GM18909 (cell line): ENCODE measurements at regions not wholly inside any gene's neighbourhood (a gene's known extent, or its start where the extent isn't known, plus 50 kb on each side); places are given as distances from the start of the nearest gene placed in this dataset.

Source experiments
- ATAC-seq: cut with Tn5 transposase; IDR thresholded peaks from one replicate; pipeline ENCODE4 v1.9.1; 2021; ENCODE audit warnings: mild to moderate bottlenecking; ENCODE audit not compliant: unreplicated experiment, poor library complexity

DNA sequence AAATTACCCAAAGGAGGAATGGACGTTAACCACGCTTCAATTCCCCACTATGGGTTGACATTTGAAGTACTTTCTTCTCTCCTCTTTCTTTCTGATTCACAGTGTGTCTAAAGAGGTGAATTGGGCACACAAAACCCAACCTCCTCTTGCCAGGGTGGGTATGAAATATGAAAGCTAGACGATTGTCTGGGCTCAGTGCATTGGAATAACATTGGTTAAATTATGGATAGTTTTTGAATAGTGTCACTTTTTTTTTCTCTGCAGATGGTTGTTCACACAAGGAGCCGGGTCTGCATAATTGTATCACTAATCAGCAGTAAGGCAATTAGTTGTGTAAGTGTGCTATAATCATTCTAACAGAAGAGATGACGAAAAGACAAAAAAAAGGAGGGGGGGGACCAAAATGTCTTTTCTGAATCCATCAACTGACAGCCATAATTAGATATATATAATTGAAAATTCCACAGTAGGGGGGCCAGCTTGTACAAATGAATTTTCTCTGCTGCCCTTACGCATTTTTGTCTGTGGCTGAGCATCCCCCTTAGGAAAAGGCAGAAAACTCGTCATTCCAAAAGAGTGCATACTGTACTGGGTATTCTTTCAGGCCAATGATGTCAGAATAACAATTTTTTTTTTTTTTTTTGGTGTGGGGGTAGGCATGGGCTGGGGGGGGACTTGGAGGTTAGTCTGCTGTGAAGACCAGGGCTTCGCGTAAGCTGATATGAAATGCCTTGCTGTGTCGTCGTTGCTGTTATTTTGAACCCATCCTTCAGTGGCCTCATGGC lies 307.5 kb upstream of the SALL1 start:
- ATAC-seq, result no peak

- no peak for ATAC-seq
Observed at GRCh38 chr16:51457775-51458174, 306.7 kb upstream of the SALL1 start.

DNA sequence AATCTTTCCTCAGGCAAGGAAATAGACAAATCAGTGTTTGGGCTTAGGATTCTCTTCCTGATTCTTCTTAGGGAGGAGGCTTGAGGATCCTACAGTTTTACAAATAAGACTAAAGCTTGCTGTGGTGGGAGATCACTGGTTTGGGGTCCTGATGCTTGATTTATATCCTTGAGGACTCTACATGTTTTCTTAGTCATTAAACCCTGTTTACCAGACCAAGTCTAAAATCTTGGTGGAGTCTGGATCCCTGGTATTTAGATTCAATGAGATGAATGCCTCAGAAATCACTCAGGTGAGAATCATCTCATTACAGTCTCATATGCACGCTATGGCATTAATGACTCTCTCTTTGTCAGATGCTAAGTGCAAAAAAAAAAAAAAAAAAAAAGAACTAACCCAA lies 304.3 kb upstream of the SALL1 start:
- ATAC-seq, result no peak

GRCh38 chr16:51453251-51453650 lies 302.2 kb upstream of the SALL1 start:
- ATAC-seq, result no peak

DNA sequence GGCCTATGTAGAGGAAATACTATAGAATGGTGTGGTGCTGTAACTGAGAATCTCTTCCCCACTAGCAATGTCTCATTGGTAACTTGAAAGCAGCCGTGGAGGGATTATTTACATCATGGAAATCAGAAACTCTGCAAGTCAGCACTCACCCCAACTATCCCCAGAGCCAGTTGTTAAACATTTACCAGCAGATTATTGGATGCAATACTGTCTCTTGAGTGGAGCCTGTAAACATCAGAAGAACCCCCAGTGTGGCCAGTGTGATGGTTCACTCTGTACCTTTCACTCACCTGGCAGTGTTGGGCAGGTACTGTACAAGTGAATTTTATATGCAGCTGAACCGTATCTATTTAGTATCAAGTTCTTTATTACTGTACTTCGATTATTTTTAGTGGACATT lies 299.8 kb upstream of the SALL1 start:
- ATAC-seq, result no peak

DNA sequence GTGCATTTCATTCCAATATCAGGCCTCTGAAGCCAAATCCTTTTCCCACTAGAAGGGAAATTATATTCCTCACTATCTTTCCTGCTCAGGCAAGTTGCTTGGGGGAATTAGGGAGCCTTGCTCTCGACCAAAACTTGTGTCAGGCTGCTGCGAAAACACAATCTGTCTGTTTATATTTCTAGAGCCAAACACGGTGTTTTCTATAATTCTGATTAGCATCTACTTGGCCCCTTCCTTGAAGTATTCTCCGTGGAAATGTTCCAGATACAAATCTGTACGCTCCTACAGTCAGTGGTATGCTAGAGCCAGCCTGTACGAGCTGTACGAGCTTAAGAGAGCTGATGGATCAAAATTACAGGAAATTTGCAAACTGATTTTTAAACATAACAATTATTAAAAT lies 299.3 kb upstream of the SALL1 start:
- ATAC-seq, result no peak

DNA sequence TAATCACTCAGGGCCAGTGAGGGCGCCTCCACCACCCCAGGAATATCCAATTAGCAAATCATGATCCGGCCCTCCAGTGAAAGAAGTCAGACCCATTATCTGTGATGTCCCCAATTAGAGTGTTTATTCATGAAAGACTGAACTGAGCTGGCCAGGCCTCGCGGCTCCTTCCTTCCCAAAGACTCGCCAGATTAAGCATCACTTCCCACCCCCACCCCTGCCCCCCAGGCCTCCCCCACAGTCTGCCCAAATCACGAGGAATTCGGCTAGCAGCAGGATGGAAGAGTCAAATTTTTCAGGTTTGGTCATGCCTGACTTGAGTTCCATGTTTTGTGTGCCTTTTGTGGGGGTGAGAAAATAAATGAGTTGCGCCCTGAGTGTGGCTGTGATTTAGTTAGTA lies 298.4 kb upstream of the SALL1 start:
- no peak for ATAC-seq

DNA sequence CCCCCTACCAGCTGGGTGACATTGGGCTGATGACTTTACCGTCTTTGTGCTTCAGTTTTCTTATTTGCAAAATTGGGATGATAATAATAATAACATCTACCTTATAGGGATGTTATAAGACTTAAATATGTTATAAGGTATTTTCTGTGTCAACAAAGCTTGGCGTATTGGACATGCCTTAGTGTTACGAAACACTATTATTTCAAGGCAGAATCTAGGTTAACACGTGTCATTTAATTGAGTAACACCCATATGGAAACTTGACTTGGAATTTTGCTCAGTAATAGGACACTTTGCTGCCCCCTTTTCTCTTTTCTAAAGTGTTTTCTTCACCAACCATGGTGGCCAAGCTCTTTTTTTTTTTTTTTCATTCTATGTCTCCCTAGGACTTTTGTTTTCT lies 294.2 kb upstream of the SALL1 start:
- ATAC-seq, result no peak

- ATAC-seq, result no peak
Observed at GRCh38 chr16:51443934-51444333, 292.9 kb upstream of the SALL1 start.

DNA sequence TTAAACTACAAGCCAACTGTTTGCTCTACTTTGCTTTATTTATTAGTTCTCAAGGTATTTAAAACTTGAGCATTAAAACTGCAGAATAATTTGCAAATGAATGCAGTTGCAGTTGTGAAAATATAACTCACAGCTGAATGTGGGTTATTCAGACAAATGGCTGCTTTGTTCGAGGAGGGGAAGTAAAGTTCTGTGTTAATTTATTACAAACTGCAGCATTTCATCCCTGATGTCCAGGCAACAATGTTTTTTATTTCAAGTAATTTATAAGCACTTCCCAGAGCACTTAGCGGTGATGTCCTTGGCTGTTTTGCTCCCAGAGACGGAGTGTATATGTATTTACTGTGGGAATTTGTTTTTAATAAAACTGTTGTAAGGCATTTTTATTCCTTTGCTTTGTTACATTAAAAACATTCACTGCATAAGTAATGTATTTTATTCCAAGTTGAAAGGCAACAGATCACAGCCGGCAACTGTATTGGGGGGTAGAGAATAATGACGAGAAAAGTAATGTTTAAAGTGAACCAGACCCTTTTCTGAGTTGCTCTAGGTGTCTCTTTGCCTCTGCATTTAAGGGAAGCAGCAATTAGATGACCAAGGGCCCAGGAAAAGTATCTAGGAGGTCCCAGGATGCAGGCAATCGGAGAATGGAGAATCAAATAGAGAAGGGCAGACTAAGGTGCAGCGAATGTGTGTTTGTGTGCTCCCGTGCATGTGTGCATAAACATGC lies 291.2 kb upstream of the SALL1 start:
- no peak for ATAC-seq

DNA sequence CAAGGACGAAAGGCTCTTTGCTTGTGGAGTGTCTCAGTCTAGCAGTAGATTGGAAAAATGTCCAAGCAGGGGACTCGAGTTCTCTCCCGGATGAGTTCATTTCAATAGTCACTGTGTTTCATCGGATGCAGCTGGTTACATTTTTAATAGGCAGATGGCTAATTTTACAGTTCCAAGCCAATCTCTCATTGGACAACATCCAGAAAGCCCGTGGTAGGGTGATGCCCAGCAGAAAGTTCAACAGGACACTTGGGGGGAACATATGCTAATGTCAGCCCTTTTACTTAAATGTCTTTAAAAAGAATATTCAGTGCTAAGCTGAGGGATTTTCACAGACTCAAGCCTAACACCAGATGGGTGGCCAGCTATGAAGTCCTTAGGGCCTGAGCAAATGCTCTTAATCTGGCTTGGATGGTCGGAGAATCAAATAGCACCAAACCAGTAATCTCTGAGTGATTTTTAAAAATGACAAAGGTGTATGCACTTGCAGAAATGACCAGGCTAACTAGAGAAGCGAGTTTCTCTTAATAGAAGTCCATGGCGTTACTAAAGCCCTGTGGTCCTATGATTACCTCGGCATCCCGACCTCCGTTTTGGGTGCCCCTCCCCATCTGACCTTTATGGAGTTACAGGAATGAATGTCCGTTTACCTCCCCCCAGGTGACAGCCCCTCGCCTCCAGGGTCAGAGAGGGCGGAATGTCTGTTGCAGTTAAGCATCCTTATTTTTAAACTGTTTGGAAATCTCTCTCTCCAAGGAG lies 289.2 kb upstream of the SALL1 start:
- ATAC-seq, result no peak

GRCh38 chr16:51439271-51439670 lies 288.2 kb upstream of the SALL1 start:
- ATAC-seq, result no peak

DNA sequence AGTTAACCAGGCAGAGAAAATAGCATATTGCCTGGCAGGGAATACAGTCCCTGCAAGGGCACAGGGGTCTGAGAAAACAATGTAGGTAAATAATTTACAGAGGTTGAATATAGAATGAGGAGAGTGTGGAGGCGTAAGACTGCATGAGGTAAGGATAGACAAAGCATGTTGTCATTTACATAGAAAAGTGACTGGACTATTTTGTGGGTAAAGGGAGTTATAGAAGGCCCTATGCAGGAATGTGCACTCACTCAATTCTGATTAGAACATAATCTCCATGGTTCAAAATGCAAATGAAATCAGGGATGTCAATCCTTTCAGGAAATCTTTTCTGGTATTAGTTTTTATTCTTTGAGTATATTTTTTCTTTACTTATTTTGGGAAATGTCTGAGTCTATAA lies 285.7 kb upstream of the SALL1 start:
- ATAC-seq, result no peak

GRCh38 chr16:51434567-51435198 lies 283.6 kb upstream of the SALL1 start:
- no peak for ATAC-seq

- ATAC-seq, result no peak
Observed at GRCh38 chr16:51433599-51433998, 282.5 kb upstream of the SALL1 start.

GRCh38 chr16:51431517-51432241 lies 280.6 kb upstream of the SALL1 start:
- ATAC-seq, result no peak

DNA sequence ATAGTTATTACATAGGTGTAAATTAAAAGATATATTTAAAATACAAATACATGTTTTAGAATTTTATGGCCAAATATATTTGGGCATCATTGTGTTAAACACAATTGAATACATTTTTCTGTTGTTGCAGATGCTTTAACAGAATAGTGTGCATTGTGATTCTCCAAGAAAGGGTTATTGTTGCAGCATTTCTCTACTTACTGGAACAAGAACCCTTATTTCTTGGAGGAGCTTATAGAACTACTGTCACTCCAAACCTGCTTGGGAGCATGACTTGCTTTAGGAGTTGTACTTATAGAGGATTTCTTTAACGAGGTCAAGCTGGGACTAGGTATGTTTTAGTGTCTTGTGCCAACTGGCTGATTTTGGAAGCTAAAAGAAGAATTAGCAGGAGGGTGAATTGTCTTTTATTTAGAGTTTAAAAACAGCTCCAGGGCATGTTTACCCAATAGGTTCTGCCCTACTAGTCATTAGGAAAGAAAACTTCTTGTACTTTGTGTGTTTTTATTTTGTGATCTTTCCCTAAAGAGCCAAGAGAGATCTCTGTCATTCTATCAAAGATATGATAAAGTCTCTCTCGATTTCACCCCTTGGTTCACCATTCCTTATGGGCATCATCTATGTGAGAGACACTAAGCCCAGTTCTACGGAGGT lies 279.8 kb upstream of the SALL1 start:
- ATAC-seq, result no peak

DNA sequence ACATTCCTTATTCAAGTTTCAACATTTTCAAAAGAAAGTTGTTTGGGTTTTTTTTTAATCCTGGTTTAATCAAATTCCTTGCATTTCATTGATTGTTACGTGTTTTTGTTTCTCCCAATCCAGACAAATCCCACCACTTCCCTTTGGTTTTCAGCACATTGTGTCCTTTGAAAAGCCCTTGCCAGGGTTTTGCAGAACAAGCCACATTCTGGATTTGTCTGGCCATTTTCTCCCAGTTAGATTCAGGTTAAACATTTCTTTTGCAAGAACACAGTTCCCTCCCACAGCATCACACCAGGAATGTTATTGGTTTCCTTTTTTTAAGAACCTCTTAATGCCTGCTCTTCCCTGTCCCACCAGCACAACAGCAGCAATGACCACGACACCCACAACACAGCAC lies 278.0 kb upstream of the SALL1 start:
- ATAC-seq, result no peak

- ATAC-seq, result no peak
Observed at GRCh38 chr16:51427085-51427484, 276.0 kb upstream of the SALL1 start.

DNA sequence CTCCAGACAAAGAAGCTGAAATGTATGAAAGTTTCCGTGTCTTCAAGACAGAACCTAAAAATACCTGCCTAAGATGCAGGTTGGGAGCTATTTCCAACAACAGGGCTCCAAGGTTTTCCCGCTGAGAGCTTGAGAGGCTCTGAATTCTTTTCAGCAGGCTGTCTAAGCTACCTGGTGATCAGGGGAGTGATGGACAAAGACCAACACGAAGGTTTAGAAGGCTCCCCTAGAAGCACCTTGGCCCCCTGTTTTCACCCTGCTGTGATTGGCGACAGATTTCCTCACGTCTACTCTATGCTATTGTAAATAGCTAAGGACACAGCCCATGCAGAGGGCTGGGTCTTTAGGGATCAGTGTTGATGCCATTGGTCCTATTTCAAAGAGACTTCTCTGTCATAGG lies 275.2 kb upstream of the SALL1 start:
- no peak for ATAC-seq
